ENCODE measurements at regions not wholly inside any gene's neighbourhood (a gene's known extent, or its start where the extent isn't known, plus 50 kb on each side); places are given as distances from the start of the nearest gene placed in this dataset.

DNA sequence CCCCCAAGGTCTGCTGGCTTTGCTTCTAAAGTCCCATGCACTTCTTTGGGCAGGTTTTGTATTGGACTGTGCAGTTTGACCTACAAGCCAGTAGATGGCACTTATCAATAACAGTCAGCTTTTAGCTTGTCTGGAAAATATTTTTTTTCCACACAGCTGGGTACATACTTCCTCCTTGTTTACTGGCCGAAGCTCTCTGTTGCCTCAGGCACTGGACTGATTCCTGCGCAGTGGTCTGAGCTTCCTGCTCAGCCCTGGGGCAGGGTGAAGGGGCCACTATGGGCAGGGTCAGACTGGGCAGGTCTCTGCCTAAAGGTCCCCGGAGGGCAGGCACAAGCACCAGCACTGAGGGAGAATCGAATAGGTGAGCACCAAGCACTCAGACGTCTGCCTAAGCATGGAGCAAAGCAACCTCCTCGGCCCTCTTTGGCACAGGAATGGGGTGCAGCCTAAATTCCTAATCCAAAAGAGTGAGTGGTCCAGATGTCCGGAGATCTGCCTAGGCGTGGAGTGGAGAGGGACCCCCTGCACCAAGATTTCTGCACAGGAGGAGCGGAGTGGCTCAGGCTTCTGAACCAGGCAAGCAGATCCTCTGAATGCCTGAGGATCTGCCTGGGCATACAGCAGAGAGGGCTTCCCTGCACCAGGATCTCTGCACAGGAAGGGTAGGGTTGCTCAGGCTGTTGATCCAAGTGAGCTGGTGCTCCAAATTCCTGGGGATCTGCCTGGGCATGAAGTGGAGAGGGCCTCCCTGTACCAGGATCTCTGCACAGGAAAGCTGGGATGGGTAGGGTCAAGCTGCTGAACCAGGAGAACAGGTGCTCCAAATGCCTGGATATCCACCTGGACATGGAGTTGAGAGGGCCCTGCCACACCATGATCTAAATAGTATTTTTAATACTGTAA lies 105.9 kb upstream of the C11orf58 start:
- TF ChIP-seq, protein P1, sequence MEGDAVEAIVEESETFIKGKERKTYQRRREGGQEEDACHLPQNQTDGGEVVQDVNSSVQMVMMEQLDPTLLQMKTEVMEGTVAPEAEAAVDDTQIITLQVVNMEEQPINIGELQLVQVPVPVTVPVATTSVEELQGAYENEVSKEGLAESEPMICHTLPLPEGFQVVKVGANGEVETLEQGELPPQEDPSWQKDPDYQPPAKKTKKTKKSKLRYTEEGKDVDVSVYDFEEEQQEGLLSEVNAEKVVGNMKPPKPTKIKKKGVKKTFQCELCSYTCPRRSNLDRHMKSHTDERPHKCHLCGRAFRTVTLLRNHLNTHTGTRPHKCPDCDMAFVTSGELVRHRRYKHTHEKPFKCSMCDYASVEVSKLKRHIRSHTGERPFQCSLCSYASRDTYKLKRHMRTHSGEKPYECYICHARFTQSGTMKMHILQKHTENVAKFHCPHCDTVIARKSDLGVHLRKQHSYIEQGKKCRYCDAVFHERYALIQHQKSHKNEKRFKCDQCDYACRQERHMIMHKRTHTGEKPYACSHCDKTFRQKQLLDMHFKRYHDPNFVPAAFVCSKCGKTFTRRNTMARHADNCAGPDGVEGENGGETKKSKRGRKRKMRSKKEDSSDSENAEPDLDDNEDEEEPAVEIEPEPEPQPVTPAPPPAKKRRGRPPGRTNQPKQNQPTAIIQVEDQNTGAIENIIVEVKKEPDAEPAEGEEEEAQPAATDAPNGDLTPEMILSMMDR (conservative IDR thresholded peaks at IDR 0.05 in 1 of 2, IDR thresholded peaks at IDR 0.05 in 1 of 2; ENCODE audit: low read depth in 1 of 2, low read length in 2 of 2): peak; percentile 33 to 41
- no peak for TF ChIP-seq EZH2 (IDR thresholded peaks at IDR 0.05; ENCODE audit: low read length, missing control alignments)

Data from fibroblast of lung (primary cell).